HG03521 (cell line): ENCODE measurements at regions not wholly inside any gene's neighbourhood (a gene's known extent, or its start where the extent isn't known, plus 50 kb on each side); places are given as distances from the start of the nearest gene placed in this dataset.

ENCODE experiments used
- ATAC-seq: cut with Tn5 transposase; IDR thresholded peaks from one replicate; pipeline ENCODE4 v1.9.1; 2021; ENCODE audit warnings: mild to moderate bottlenecking, moderate library complexity; ENCODE audit not compliant: unreplicated experiment

GRCh38 chr12:58557171-58557570 lies 363.1 kb downstream of the LRIG3 start:
- ATAC-seq, result no peak

GRCh38 chr12:58557661-58558060 lies 362.6 kb downstream of the LRIG3 start:
- no peak for ATAC-seq

- ATAC-seq, result no peak
Observed at GRCh38 chr12:58563621-58564020, 356.7 kb downstream of the LRIG3 start.

- ATAC-seq, result no peak
Observed at GRCh38 chr12:58564721-58565120, 355.6 kb downstream of the LRIG3 start.

GRCh38 chr12:58566599-58566998 lies 353.7 kb downstream of the LRIG3 start:
- ATAC-seq, result no peak

- no peak for ATAC-seq
Observed at GRCh38 chr12:58567189-58567588, 353.1 kb downstream of the LRIG3 start.

- no peak for ATAC-seq
Observed at GRCh38 chr12:58570411-58570810, 349.9 kb downstream of the LRIG3 start.

GRCh38 chr12:58575256-58575655 lies 345.0 kb downstream of the LRIG3 start:
- ATAC-seq, result no peak

- ATAC-seq, result no peak
Observed at GRCh38 chr12:58576081-58576480, 344.2 kb downstream of the LRIG3 start.

GRCh38 chr12:58576916-58577315 lies 343.4 kb downstream of the LRIG3 start:
- ATAC-seq, result no peak

GRCh38 chr12:58580095-58580494 lies 340.2 kb downstream of the LRIG3 start:
- ATAC-seq, result no peak

GRCh38 chr12:58583529-58583928 lies 336.8 kb downstream of the LRIG3 start:
- no peak for ATAC-seq

- no peak for ATAC-seq
Observed at GRCh38 chr12:58583940-58584339, 336.4 kb downstream of the LRIG3 start.

- ATAC-seq, result no peak
Observed at GRCh38 chr12:58584880-58585279, 335.4 kb downstream of the LRIG3 start.

- ATAC-seq, result no peak
Observed at GRCh38 chr12:58586762-58587161, 333.5 kb downstream of the LRIG3 start.

- ATAC-seq, result no peak
Observed at GRCh38 chr12:58588770-58589169, 331.5 kb downstream of the LRIG3 start.

- ATAC-seq, result no peak
Observed at GRCh38 chr12:58592475-58593207, 327.7 kb downstream of the LRIG3 start.

- no peak for ATAC-seq
Observed at GRCh38 chr12:58593557-58594304, 326.6 kb downstream of the LRIG3 start.

GRCh38 chr12:58596381-58596780 lies 323.9 kb downstream of the LRIG3 start:
- ATAC-seq, result no peak

GRCh38 chr12:58601529-58601928 lies 318.8 kb downstream of the LRIG3 start:
- ATAC-seq, result no peak

- no peak for ATAC-seq
Observed at GRCh38 chr12:58602179-58602578, 318.1 kb downstream of the LRIG3 start.

GRCh38 chr12:58602736-58603135 lies 317.6 kb downstream of the LRIG3 start:
- ATAC-seq, result no peak
